ENCODE measurements at regions not wholly inside any gene's neighbourhood (a gene's known extent, or its start where the extent isn't known, plus 50 kb on each side); places are given as distances from the start of the nearest gene placed in this dataset.

GRCh38 chr3:187618722-187619121 is 51.5 kb downstream of the SST start:
- no peak for DNase-seq (ENCODE audit: low spot score)
- intact Hi-C loops (cut with DNase I): no loop called here

- intact Hi-C loops (cut with DNase I): no loop called here
- DNase-seq (ENCODE audit: low spot score): no peak
These were observed 53.0 kb downstream of the SST start for GRCh38 chr3:187617213-187617612.

- DNase-seq (ENCODE audit: low spot score): no peak
- intact Hi-C loops (cut with DNase I): no loop called here
These were observed 53.8 kb downstream of the SST start for GRCh38 chr3:187616307-187616972.

- no peak for DNase-seq (ENCODE audit: low spot score)
- intact Hi-C loops (cut with DNase I): no loop called here
These were observed 54.6 kb downstream of the SST start for GRCh38 chr3:187615630-187616029.

GRCh38 chr3:187612656-187613055 is 57.5 kb downstream of the SST start:
- intact Hi-C loops (cut with DNase I): no loop called here
- no peak for DNase-seq (ENCODE audit: low spot score)

- intact Hi-C loops (cut with DNase I): no loop called here
These were observed 59.1 kb downstream of the SST start for GRCh38 chr3:187610981-187611511.

GRCh38 chr3:187594272-187594671 is 75.9 kb downstream of the SST start:
- intact Hi-C loops (cut with DNase I): no loop called here
- DNase-seq (ENCODE audit: low spot score): no peak

More at GRCh38 chr3:187610981-187611511, 59.1 kb downstream of the SST start:
- DNase-seq (ENCODE audit: low spot score): no peak

- DNase-seq (ENCODE audit: low spot score): no peak
- intact Hi-C loops (cut with DNase I): no loop called here
These were observed 76.7 kb downstream of the SST start for GRCh38 chr3:187593451-187593850.

GRCh38 chr3:187590861-187591576 is 79.2 kb downstream of the SST start:
- DNase-seq (ENCODE audit: low spot score): no peak

GRCh38 chr3:187587076-187587475 is 83.1 kb downstream of the SST start:
- no peak for DNase-seq (ENCODE audit: low spot score)
- intact Hi-C loops (cut with DNase I): no loop called here

More at GRCh38 chr3:187590861-187591576, 79.2 kb downstream of the SST start:
- intact Hi-C loops (cut with DNase I): no loop called here

- no peak for DNase-seq (ENCODE audit: low spot score)
- intact Hi-C loops (cut with DNase I): no loop called here
These were observed 84.0 kb downstream of the SST start for GRCh38 chr3:187586226-187586625.

GRCh38 chr3:187572441-187572840 is 97.8 kb downstream of the SST start:
- DNase-seq (ENCODE audit: low spot score): no peak
- intact Hi-C loops (cut with DNase I): no loop called here

- intact Hi-C loops (cut with DNase I): no loop called here
- DNase-seq (ENCODE audit: low spot score): no peak
These were observed 98.5 kb downstream of the SST start for GRCh38 chr3:187571701-187572100.

- intact Hi-C loops (cut with DNase I): no loop called here
- DNase-seq (ENCODE audit: low spot score): no peak
These were observed 99.4 kb downstream of the SST start for GRCh38 chr3:187570776-187571175.

- intact Hi-C loops (cut with DNase I): no loop called here
- no peak for DNase-seq (ENCODE audit: low spot score)
These were observed 102.0 kb downstream of the SST start for GRCh38 chr3:187568171-187568570.

GRCh38 chr3:187567661-187568121 is 102.5 kb downstream of the SST start:
- DNase-seq (ENCODE audit: low spot score): no peak
- intact Hi-C loops (cut with DNase I): no loop called here

GRCh38 chr3:187567021-187567420 is 103.2 kb downstream of the SST start:
- intact Hi-C loops (cut with DNase I): no loop called here
- no peak for DNase-seq (ENCODE audit: low spot score)

GRCh38 chr3:187565701-187566100 is 104.5 kb downstream of the SST start:
- DNase-seq (ENCODE audit: low spot score): no peak
- intact Hi-C loops (cut with DNase I): no loop called here

- intact Hi-C loops (cut with DNase I): no loop called here
- no peak for DNase-seq (ENCODE audit: low spot score)
These were observed 111.2 kb downstream of the SST start for GRCh38 chr3:187558990-187559389.

- intact Hi-C loops (cut with DNase I): no loop called here
- no peak for DNase-seq (ENCODE audit: low spot score)
These were observed 118.8 kb downstream of the SST start for GRCh38 chr3:187551416-187551815.

GRCh38 chr3:187550446-187550845 is 119.7 kb downstream of the SST start:
- no peak for DNase-seq (ENCODE audit: low spot score)
- intact Hi-C loops (cut with DNase I): no loop called here

All from posterior vena cava (tissue), 2 donors.